ENCODE measurements at regions not wholly inside any gene's neighbourhood (a gene's known extent, or its start where the extent isn't known, plus 50 kb on each side); places are given as distances from the start of the nearest gene placed in this dataset.

GRCh38 chr2:94964193-94964592 lies 61.3 kb upstream of the MAL start:
- DNase-seq (ENCODE audit: insufficient read length, low spot score) = no peak
- FAIRE-seq = no peak
- TF ChIP-seq CTCF (IDR thresholded peaks at IDR 0.05; ENCODE audit: insufficient read depth, missing control alignments) = no peak

GRCh38 chr2:94966689-94967088 lies 58.8 kb upstream of the MAL start:
- DNase-seq (ENCODE audit: insufficient read length, low spot score) (no peak), FAIRE-seq (no peak)
- no peak for TF ChIP-seq CTCF (IDR thresholded peaks at IDR 0.05; ENCODE audit: insufficient read depth, missing control alignments)

GRCh38 chr2:94970353-94970752 lies 55.2 kb upstream of the MAL start:
- DNase-seq (ENCODE audit: insufficient read length, low spot score) (no peak), FAIRE-seq (no peak)
- TF ChIP-seq CTCF (IDR thresholded peaks at IDR 0.05; ENCODE audit: insufficient read depth, missing control alignments) = no peak
